ENCODE measurements at regions not wholly inside any gene's neighbourhood (a gene's known extent, or its start where the extent isn't known, plus 50 kb on each side); places are given as distances from the start of the nearest gene placed in this dataset.

GRCh38 chr5:171710451-171711024, 75.1 kb upstream of the SMIM23 start:
- no peak overlapping the region for H3K9ac ChIP-seq (ENCODE audit: low read length in 5 of 5)
- H3K27me3 ChIP-seq (ENCODE audit: control insufficient read depth in 5 of 5, insufficient read depth in 4 of 5, low read length in 5 of 5), result no peaks in the 10 kb centered on the region
- peaks cover 0 to 12% (median 0%) of the 10 kb centered on the region in 5 donors for H3K4me1 ChIP-seq (ENCODE audit: control insufficient read depth in 5 of 5, insufficient read depth in 5 of 5, low read length in 5 of 5)
- H3K36me3 ChIP-seq (ENCODE audit: control insufficient read depth in 5 of 5, insufficient read depth in 5 of 5, low read length in 5 of 5), result no peaks in the 10 kb centered on the region
- no peak overlapping the region for H3K4me3 ChIP-seq (ENCODE audit: low read depth in 1 of 5, low read length in 5 of 5)
- H3K9me3 ChIP-seq (ENCODE audit: control insufficient read depth in 5 of 5, low read length in 5 of 5), result peaks cover 0 to 3% (median 0%) of the 10 kb centered on the region in 5 donors
- H3K27ac ChIP-seq (ENCODE audit: low read depth, low read length), result no peak overlapping the region

GRCh38 chr5:171711571-171711970, 74.0 kb upstream of the SMIM23 start:
- no peak overlapping the region for H3K9ac ChIP-seq (ENCODE audit: low read length in 5 of 5)

GRCh38 chr5:171712616-171713015, 73.0 kb upstream of the SMIM23 start:
- no peaks in the 10 kb centered on the region for H3K36me3 ChIP-seq (ENCODE audit: control insufficient read depth in 5 of 5, insufficient read depth in 5 of 5, low read length in 5 of 5)
- no peak overlapping the region for H3K4me3 ChIP-seq (ENCODE audit: low read depth in 1 of 5, low read length in 5 of 5)
- H3K9me3 ChIP-seq (ENCODE audit: control insufficient read depth in 5 of 5, low read length in 5 of 5), result peaks cover 0 to 3% (median 0%) of the 10 kb centered on the region in 5 donors
- no peak overlapping the region for H3K27ac ChIP-seq (ENCODE audit: low read depth, low read length)
- H3K9ac ChIP-seq (ENCODE audit: low read length in 5 of 5), result no peak overlapping the region
- peaks cover 0 to 12% (median 0%) of the 10 kb centered on the region in 5 donors for H3K4me1 ChIP-seq (ENCODE audit: control insufficient read depth in 5 of 5, insufficient read depth in 5 of 5, low read length in 5 of 5)
- H3K27me3 ChIP-seq (ENCODE audit: control insufficient read depth in 5 of 5, insufficient read depth in 4 of 5, low read length in 5 of 5), result no peaks in the 10 kb centered on the region

More at GRCh38 chr5:171711571-171711970, 74.0 kb upstream of the SMIM23 start:
- Histone ChIP-seq H3K36me3 (ENCODE audit: control insufficient read depth in 5 of 5, insufficient read depth in 5 of 5, low read length in 5 of 5) (no peaks in the 10 kb centered on the region), H3K27ac (ENCODE audit: low read depth, low read length) (no peak overlapping the region), H3K4me1 (ENCODE audit: control insufficient read depth in 5 of 5, insufficient read depth in 5 of 5, low read length in 5 of 5) (peaks cover 0 to 12% (median 0%) of the 10 kb centered on the region in 5 donors), H3K9me3 (ENCODE audit: control insufficient read depth in 5 of 5, low read length in 5 of 5) (peaks cover 0 to 3% (median 0%) of the 10 kb centered on the region in 5 donors), H3K4me3 (ENCODE audit: low read depth in 1 of 5, low read length in 5 of 5) (no peak overlapping the region), H3K27me3 (ENCODE audit: control insufficient read depth in 5 of 5, insufficient read depth in 4 of 5, low read length in 5 of 5) (no peaks in the 10 kb centered on the region)

- H3K27me3 ChIP-seq (ENCODE audit: control insufficient read depth in 5 of 5, insufficient read depth in 4 of 5, low read length in 5 of 5), result no peaks in the 10 kb centered on the region
- H3K4me1 ChIP-seq (ENCODE audit: control insufficient read depth in 5 of 5, insufficient read depth in 5 of 5, low read length in 5 of 5), result peaks cover 0 to 12% (median 0%) of the 10 kb centered on the region in 5 donors
- no peak overlapping the region for H3K9ac ChIP-seq (ENCODE audit: low read length in 5 of 5)
- H3K9me3 ChIP-seq (ENCODE audit: control insufficient read depth in 5 of 5, low read length in 5 of 5), result peaks cover 0 to 3% (median 0%) of the 10 kb centered on the region in 5 donors
- no peaks in the 10 kb centered on the region for H3K36me3 ChIP-seq (ENCODE audit: control insufficient read depth in 5 of 5, insufficient read depth in 5 of 5, low read length in 5 of 5)
- no peak overlapping the region for H3K4me3 ChIP-seq (ENCODE audit: low read depth in 1 of 5, low read length in 5 of 5)
- H3K27ac ChIP-seq (ENCODE audit: low read depth, low read length), result no peak overlapping the region
Measured at GRCh38 chr5:171713152-171713551, 72.5 kb upstream of the SMIM23 start.

GRCh38 chr5:171714261-171714660, 71.4 kb upstream of the SMIM23 start:
- H3K27ac ChIP-seq (ENCODE audit: low read depth, low read length), result no peak overlapping the region
- peaks cover 0 to 12% (median 0%) of the 10 kb centered on the region in 5 donors for H3K4me1 ChIP-seq (ENCODE audit: control insufficient read depth in 5 of 5, insufficient read depth in 5 of 5, low read length in 5 of 5)
- no peak overlapping the region for H3K4me3 ChIP-seq (ENCODE audit: low read depth in 1 of 5, low read length in 5 of 5)
- H3K36me3 ChIP-seq (ENCODE audit: control insufficient read depth in 5 of 5, insufficient read depth in 5 of 5, low read length in 5 of 5), result no peaks in the 10 kb centered on the region
- H3K27me3 ChIP-seq (ENCODE audit: control insufficient read depth in 5 of 5, insufficient read depth in 4 of 5, low read length in 5 of 5), result no peaks in the 10 kb centered on the region
- peaks cover 0 to 7% (median 0%) of the 10 kb centered on the region in 5 donors for H3K9me3 ChIP-seq (ENCODE audit: control insufficient read depth in 5 of 5, low read length in 5 of 5)
- no peak overlapping the region for H3K9ac ChIP-seq (ENCODE audit: low read length in 5 of 5)

- Histone ChIP-seq H3K27me3 (ENCODE audit: control insufficient read depth in 5 of 5, insufficient read depth in 4 of 5, low read length in 5 of 5) (no peaks in the 10 kb centered on the region), H3K9ac (ENCODE audit: low read length in 5 of 5) (no peak overlapping the region), H3K36me3 (ENCODE audit: control insufficient read depth in 5 of 5, insufficient read depth in 5 of 5, low read length in 5 of 5) (no peaks in the 10 kb centered on the region), H3K27ac (ENCODE audit: low read depth, low read length) (no peak overlapping the region), H3K9me3 (ENCODE audit: control insufficient read depth in 5 of 5, low read length in 5 of 5) (peaks cover 0 to 7% (median 0%) of the 10 kb centered on the region in 5 donors), H3K4me3 (ENCODE audit: low read depth in 1 of 5, low read length in 5 of 5) (no peak overlapping the region), H3K4me1 (ENCODE audit: control insufficient read depth in 5 of 5, insufficient read depth in 5 of 5, low read length in 5 of 5) (peaks cover 0 to 12% (median 0%) of the 10 kb centered on the region in 5 donors)
Measured at GRCh38 chr5:171714851-171715250, 70.8 kb upstream of the SMIM23 start.

GRCh38 chr5:171715551-171715950, 70.1 kb upstream of the SMIM23 start:
- H3K27ac ChIP-seq (ENCODE audit: low read depth, low read length), result no peak overlapping the region
- no peak overlapping the region for H3K4me3 ChIP-seq (ENCODE audit: low read depth in 1 of 5, low read length in 5 of 5)
- peaks cover 0 to 12% (median 0%) of the 10 kb centered on the region in 5 donors for H3K4me1 ChIP-seq (ENCODE audit: control insufficient read depth in 5 of 5, insufficient read depth in 5 of 5, low read length in 5 of 5)
- H3K9ac ChIP-seq (ENCODE audit: low read length in 5 of 5), result no peak overlapping the region
- H3K36me3 ChIP-seq (ENCODE audit: control insufficient read depth in 5 of 5, insufficient read depth in 5 of 5, low read length in 5 of 5), result no peaks in the 10 kb centered on the region
- H3K27me3 ChIP-seq (ENCODE audit: control insufficient read depth in 5 of 5, insufficient read depth in 4 of 5, low read length in 5 of 5), result no peaks in the 10 kb centered on the region
- peaks cover 0 to 7% (median 0%) of the 10 kb centered on the region in 5 donors for H3K9me3 ChIP-seq (ENCODE audit: control insufficient read depth in 5 of 5, low read length in 5 of 5)

- Histone ChIP-seq H3K27me3 (ENCODE audit: control insufficient read depth in 5 of 5, insufficient read depth in 4 of 5, low read length in 5 of 5) (no peaks in the 10 kb centered on the region), H3K4me1 (ENCODE audit: control insufficient read depth in 5 of 5, insufficient read depth in 5 of 5, low read length in 5 of 5) (no peaks in the 10 kb centered on the region)
Measured at GRCh38 chr5:171720086-171720485, 65.5 kb upstream of the SMIM23 start.

GRCh38 chr5:171721464-171721863, 64.2 kb upstream of the SMIM23 start:
- Histone ChIP-seq H3K9me3 (ENCODE audit: control insufficient read depth in 5 of 5, low read length in 5 of 5) (peaks cover 0 to 7% (median 2%) of the 10 kb centered on the region in 5 donors), H3K27ac (ENCODE audit: low read depth, low read length) (no peak overlapping the region), H3K4me3 (ENCODE audit: low read depth in 1 of 5, low read length in 5 of 5) (no peak overlapping the region), H3K9ac (ENCODE audit: low read length in 5 of 5) (no peak overlapping the region), H3K4me1 (ENCODE audit: control insufficient read depth in 5 of 5, insufficient read depth in 5 of 5, low read length in 5 of 5) (no peaks in the 10 kb centered on the region), H3K36me3 (ENCODE audit: control insufficient read depth in 5 of 5, insufficient read depth in 5 of 5, low read length in 5 of 5) (no peaks in the 10 kb centered on the region), H3K27me3 (ENCODE audit: control insufficient read depth in 5 of 5, insufficient read depth in 4 of 5, low read length in 5 of 5) (no peaks in the 10 kb centered on the region)

More at GRCh38 chr5:171720086-171720485, 65.5 kb upstream of the SMIM23 start:
- Histone ChIP-seq H3K27ac (ENCODE audit: low read depth, low read length) (no peak overlapping the region), H3K36me3 (ENCODE audit: control insufficient read depth in 5 of 5, insufficient read depth in 5 of 5, low read length in 5 of 5) (no peaks in the 10 kb centered on the region), H3K9me3 (ENCODE audit: control insufficient read depth in 5 of 5, low read length in 5 of 5) (peaks cover 0 to 4% (median 0%) of the 10 kb centered on the region in 5 donors), H3K9ac (ENCODE audit: low read length in 5 of 5) (no peak overlapping the region), H3K4me3 (ENCODE audit: low read depth in 1 of 5, low read length in 5 of 5) (no peak overlapping the region)

- Histone ChIP-seq H3K9ac (ENCODE audit: low read length in 5 of 5) (no peak overlapping the region), H3K4me3 (ENCODE audit: low read depth in 1 of 5, low read length in 5 of 5) (no peak overlapping the region), H3K27me3 (ENCODE audit: control insufficient read depth in 5 of 5, insufficient read depth in 4 of 5, low read length in 5 of 5) (no peaks in the 10 kb centered on the region), H3K9me3 (ENCODE audit: control insufficient read depth in 5 of 5, low read length in 5 of 5) (peaks cover 0 to 13% (median 6%) of the 10 kb centered on the region in 5 donors), H3K27ac (ENCODE audit: low read depth, low read length) (no peak overlapping the region), H3K36me3 (ENCODE audit: control insufficient read depth in 5 of 5, insufficient read depth in 5 of 5, low read length in 5 of 5) (no peaks in the 10 kb centered on the region), H3K4me1 (ENCODE audit: control insufficient read depth in 5 of 5, insufficient read depth in 5 of 5, low read length in 5 of 5) (no peaks in the 10 kb centered on the region)
Measured at GRCh38 chr5:171724468-171725204, 61.0 kb upstream of the SMIM23 start.

Data from subcutaneous abdominal adipose tissue (tissue), 5 donors.